GM18502 (cell line): ENCODE measurements at regions not wholly inside any gene's neighbourhood (a gene's known extent, or its start where the extent isn't known, plus 50 kb on each side); places are given as distances from the start of the nearest gene placed in this dataset.
"Not testable (repeated sequence)": the region's sequence is repeated elsewhere in the genome, so short reads cannot be mapped to it uniquely, and the experiment has no call there.

Experiments used
- ATAC-seq: cut with Tn5 transposase; IDR thresholded peaks from one replicate; pipeline ENCODE4 v1.9.1; 2021; ENCODE audit warnings: mild to moderate bottlenecking; ENCODE audit not compliant: unreplicated experiment, poor library complexity

DNA sequence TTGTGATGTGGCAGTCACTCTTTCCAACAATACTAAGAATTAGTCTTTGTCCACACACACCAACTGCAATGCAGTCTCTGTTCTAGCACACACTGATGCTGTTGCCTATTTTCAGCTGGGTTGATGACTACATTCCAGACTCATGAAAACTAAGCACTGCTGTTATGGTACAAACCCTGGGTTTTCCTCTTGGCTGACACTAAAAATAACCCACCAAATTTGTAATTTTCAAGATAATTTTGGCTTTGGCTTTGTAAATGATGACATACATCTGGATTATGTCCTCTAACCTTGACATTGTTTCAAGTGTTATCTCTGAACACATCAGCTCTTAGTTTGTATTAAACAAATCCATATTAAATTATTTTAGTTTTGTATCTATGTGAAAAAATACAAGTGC, 444.8 kb downstream of the PTPRC start:
- ATAC-seq = no peak

DNA sequence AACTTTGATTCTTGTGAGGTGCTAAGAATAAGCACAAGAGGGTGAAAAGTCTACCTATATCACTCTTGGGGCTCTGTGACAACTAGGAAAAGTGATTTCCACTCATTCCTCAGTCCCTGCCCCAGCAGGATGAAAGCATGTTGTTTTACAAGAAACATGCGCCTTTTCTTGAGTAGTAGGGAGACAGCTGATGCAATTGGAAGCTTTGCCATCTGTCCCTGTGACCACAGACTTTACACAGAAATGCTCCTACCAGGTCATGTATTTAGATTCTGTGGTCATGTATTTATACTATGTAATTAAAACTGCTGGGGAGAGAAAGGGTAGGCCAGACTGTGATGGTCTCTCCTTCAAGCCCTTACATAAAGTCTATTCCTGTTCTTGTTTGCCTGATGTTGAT, 445.5 kb downstream of the PTPRC start:
- ATAC-seq = no peak

DNA sequence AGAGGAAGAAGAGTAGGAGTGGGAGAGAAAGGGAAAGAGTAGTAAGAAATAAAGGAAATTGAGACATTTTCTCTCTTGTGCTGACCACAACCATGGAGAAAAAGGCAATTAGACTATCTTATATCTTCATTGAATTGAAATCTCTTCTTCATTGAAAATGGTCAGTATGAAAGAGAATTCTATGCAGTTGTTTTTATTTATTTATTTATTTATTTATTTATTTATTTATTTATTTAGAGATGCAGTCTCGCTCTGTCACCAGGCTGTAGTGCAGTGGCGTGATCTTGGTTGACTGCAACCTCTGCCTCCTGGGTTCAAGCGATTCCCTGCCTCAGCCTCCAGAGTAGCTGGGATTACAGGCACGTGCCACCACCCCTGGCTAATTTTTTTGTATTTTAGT, 447.1 kb downstream of the PTPRC start:
- ATAC-seq = no peak

DNA sequence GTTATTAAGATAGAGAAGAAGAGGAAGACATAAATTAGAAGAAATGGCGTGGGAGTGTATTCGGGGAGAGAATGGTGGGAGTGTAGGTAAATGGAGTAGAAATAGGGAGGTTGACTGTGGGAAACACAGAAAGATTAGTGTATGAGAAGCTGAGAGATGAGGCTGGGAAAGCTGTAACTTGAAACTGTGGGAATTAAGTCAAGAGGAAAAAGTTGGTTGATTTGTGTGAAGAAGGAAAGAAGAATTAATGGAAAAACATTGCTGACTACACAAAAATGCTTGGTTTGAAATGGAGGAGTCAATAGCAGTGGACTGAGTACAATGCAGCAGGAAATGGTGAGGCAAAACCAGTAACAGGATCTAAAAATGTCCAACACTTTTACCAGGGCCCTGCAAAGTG, 448.3 kb downstream of the PTPRC start:
- no peak for ATAC-seq

DNA sequence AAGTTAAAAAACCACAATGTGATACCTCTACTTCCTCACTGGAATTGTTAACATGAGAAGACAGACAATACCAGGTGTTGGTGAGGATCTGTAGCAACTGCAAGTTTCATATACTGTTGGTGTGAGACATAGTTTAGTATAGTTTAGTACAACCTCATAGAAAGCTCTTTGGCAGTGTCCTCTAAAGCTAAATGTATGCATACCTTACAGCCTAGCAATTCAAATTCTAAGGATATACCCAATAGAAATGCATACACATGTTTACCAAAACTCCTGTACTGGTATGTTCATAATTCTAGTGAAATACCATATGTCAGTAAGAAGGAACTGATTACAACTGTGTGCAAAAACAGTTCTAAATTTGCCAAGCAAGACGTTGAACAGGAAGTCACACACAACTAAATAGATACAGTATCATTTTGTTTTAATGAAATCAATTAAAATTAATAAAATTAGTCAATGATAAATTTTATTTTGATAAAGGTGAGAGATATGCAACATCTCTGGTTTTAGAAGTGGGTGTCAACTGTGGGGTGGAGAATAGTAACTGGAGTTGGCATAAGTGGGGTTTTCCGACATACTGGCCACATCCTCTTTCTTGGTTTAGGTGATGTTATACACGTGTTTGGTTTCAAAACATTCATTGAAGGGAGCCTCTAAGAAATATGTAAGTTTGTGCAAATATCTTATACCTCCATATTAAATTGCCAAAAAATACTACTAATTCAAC, 450.7 kb downstream of the PTPRC start:
- peak; percentile 92 for ATAC-seq

DNA sequence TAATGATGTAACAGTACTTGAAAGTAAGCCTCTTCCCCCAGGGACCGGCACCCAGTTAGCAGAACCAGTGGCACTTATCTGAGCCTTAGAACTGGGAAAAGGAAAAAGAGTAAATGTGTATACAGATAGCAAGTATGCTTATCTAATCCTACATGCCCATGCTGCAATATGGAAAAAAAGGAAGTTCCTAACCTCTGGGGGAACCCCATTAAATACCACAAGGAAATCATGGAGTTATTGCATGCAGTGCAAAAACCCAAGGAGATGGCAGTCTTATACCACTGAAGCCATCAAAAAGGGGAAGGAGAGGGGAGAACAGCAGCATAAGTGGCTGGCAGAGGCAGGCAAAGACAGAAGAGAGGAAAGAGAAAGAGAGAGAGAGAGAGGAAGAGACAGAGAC, 456.8 kb downstream of the PTPRC start:
- not testable (repeated sequence) for ATAC-seq

DNA sequence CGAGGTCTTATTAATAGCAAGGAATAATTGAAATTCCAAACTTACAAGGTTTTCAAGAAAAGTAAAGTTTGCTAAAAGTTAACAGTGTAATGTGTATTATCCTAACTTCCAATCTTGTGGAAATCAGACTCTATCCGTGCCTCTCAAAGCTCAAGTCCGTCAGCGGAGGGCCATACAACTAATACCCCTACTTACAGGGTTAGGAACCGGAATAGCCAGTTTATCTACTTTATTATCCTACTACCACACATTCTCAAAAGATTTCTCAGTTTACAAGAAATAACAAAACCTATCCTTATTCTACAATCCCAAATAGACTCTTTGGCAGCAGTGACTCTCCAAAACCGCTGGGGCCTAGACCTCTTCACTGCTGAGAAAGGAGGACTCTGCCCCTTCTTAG, 457.8 kb downstream of the PTPRC start:
- no peak for ATAC-seq

DNA sequence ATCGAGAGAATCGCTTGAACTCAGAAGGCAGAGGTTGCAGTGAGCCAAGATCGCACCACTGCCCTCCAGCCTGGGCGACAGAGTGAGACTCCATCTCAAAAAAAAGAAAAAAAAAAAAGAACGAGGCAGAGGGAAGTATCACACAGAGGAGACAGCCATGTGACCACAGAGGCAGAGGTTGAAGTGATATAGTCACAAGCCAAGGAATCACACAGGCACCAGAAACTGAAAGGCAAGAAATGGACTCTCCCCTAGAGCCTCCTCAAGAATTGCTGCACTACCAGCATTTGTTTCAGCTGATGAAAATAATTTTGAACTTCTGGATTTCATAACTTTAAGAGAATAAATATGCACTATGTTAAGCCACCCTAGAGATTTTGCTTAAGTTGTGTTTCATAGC, 459.6 kb downstream of the PTPRC start:
- no peak for ATAC-seq

DNA sequence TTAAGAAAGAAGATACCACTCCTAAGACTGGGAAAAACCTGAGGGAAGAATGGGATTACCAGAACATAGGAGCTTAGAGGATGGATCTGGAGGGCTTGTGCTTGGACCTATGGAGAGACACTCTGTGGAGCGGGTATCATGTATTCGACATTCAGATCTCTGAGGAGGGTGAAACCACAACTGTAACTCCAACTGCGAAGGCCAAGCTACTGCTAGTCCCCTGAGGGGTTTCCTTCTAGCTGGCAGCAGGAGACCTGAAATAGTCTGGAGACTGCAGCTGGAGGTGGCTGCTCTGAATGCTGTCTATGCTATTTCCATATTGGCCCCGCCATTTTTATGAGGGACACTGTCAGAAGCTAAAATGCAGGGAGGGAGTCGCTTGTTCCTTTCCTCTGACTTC, 462.3 kb downstream of the PTPRC start:
- ATAC-seq = no peak

DNA sequence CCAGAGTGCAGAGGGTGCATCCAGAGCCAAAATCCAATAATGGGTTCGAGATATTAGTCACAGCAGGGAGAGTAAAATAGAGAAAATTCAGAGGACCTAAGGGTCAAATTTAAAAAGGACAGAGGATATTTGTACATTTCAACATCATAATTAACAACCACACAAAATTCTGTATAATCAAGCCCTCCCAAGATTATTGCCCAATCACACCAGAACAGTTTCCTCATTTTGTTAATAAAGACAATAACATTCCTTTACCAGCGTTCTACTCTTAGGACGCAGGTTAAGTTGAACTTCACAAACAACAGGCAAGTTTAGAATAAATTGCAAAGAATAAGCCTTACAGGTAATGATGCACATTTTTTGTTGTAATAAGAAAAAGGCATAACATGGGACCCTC, 462.8 kb downstream of the PTPRC start:
- ATAC-seq = no peak

DNA sequence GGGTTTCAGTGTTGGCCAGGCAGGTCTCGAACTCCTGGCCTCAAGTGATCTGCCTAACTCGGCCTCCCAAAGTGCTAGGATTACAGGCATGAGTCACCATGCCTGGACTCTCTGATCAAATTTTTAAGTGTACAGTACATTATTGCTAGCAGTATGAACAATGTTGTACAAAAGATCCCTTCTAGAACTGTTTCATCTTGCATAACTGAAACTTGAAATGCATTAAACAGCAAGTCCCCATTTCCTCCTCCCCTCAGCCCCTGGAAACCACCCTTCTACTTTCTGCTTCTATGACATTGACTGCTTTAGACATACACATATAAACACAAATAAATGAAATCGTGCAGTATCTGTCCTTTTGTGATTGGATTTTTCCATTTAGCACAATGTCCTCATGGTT, 463.4 kb downstream of the PTPRC start:
- peak; percentile 88 for ATAC-seq

DNA sequence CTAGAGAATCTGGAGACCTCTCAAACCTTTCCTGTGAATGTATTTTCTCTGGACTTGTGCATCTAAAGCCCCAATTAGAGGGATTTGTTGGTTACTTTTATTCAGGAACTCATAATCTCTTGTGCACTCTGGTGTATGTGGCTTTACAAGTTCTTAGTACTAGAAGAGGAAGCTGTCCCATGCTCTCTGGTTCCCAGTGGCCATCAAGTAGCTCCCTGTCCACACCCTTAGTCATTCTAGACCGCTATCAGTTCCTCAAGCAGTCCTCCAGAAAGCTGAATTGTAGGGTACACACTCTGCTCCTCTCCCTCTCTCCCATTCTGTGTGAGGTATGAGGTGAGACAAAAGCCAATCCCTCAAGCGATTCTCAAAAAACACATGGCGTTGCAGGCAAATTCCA, 470.3 kb downstream of the PTPRC start:
- ATAC-seq = no peak

DNA sequence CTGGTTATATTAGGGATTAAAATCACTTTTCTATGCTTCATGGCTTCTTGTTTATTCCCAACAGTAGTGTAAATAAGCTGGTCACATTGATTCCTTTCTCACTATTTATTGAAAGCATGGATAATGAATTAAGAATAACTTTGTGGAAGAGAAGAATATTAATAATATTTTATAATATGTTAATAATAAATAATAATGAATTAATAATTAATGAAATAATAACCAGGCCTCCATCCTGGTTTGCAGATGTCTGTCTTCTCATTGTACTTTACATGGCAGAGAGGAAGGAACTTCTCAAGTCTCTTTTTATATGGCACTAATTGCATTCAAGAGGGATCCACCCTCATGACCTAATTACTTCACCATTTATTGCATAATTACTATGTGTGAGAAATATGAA, 473.5 kb downstream of the PTPRC start:
- ATAC-seq = no peak

DNA sequence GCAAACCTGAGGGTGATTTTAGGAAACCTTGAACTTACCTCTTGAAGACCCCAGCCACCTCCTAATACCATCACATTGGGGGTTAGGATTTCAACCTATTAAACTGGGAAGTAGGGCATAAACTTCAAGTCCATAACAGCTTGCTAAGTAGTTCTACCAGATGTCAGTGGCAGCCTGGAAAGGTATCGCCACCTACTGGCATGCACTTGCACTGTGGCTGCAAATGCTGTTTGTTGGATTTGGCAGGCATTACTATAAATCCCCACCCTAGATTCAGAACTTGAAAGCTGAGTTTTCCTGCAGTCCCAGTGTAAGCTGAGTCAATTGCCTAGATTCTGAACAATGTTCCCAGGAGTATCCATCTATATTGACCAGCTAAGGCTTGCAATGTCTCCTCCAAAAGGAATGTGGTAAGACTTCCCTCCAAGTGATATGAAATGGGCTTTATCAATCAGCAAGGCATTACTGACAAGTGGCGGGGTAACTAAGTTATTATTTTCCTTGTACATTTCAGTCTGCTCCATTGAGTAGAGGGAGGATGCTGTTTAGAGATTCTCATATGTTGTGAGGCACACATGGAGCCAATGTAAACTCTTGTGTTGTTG, 474.5 kb downstream of the PTPRC start:
- ATAC-seq = peak; percentile 70

DNA sequence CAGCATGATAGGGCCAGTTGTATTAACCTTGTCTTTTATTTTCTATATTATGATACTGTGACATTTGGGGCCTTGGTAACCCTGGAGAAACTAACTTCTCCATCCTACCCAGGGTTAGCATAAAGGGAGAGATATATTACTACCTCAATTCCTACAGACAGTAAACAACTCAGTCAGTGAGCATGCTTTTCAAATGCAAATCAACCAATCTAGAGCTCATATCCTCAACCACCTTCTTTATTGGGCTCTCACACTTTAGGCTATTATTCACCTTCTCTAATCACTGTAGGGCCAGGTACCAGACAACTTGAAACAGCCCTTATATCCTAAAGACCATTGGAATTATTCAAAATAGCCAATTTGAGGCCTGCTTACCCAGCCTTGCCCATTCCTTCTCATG, 477.6 kb downstream of the PTPRC start:
- ATAC-seq = no peak

DNA sequence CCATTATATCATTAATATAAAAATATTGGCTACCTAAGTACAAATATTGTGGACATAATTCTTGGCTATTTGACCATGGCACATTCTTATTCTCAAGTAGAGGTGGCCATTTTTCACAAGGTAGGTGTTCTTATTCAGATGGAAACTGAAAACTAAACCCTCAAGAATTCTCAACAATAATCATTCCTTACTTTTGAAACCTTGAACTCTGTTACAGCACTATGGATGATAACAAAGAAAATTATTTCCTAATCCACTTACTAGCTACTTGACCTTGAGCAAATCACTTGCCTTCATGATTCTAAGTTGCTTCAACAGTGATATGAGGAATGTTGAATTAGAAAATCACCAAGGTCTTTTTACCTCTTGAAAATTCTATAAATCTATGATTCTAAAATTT, 482.2 kb downstream of the PTPRC start:
- ATAC-seq = no peak

DNA sequence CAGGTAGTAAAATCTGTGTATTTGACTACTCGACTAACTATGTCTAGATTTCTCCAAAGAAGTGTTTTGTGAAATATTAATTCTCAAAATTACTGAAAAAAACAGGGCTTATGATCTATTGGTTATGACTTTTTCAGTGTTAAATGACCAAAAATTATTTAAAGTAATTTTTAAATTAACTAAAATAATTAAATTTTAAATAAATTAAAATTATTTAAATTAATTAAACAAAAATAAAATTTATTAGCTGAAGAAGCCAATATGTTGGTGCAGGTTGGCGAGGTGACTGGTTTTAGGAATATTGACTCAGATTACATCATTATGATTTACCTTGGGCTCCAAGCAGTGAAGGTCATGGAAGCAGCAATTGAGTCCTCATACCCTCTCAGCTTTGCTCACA, 483.2 kb downstream of the PTPRC start:
- no peak for ATAC-seq

DNA sequence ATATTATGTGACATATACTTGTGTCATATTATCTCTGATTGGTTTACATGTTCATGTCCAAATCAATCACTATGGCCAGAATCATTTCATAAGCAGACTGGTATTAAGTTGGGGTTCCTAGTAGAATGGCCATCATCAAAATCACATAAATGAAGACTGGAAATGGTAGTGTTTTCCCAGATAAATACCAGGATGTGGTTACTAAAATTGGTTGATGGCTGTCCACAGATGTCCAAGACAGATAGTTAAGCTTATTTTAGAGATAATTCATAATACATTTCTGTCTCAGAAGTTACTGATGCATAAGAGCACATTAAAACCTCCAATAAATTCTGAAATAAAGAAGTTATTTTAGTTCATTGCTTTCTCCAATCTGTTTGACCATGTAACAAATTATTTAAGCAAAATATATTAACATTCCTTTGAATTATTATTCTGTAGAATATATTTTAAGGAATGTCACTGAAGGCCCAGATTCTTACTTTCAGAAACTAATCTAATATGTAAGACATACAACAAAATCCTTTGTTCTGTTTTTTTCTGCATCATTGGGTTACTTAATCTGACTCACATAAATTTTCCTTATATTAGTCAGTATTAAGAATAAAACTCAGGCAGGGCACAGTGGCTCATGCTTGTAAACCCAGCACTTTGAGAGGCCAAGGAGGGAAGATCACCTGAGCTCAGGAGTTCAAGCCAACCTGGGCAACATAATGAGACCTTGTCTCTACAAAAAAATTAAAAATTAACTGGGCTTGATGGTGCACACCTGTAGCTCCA, 483.9 kb downstream of the PTPRC start:
- no peak for ATAC-seq

DNA sequence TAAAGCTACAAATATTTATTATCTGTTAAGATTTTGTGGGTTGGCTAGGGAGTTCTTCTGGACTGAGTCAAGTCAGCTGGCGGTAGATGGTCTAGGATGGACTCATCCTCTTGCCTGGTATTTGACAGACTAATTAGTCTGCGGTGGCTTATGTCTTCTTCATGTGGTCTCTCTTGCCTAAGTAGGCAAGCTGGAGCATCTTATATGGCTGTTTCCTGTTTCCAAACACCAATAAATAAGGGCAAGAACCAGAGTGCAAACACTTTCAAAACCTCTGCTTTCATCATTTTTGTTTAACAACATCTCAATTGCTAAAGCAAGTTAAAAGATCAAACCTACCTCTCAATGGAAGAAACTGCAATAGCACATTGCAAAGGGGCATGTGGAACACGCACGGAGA, 484.8 kb downstream of the PTPRC start:
- ATAC-seq = no peak

DNA sequence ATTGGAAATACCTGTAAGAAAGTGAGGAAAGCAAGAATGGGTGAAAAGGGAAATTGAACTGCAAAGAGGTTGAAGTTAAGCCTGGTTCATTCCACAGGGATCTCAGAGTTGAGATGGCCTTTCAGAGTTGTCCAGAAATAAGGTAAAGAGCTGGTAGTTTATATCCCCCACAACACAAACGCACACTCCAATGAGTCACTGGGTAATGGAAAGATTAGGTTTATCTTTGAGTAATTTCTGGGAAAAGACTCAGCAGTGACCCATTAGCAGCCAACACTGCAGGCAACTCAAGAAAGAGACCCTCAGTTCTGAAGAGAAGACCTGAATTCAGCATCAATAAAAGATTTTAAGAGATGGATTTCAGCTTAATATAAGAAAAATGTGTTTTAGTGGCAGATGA, 485.5 kb downstream of the PTPRC start:
- ATAC-seq = no peak

DNA sequence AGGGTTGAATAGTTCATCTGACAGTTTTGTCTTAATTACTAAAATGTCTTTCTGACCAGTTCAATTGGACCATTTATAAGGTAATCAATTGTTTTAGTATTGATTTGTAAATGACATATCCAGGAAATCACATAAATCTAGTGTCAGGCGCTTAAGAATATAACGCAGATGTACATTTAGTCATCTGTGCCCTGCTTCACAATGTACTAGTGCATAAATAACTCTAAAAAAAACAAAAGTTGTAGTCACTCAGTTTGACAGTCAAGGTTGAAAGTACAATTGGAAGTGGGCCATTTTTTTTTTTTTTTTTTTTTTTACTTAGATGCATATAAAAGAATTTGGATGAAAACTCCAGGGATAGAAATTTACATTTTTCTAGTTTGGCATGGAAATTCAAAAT, 490.4 kb downstream of the PTPRC start:
- no peak for ATAC-seq

DNA sequence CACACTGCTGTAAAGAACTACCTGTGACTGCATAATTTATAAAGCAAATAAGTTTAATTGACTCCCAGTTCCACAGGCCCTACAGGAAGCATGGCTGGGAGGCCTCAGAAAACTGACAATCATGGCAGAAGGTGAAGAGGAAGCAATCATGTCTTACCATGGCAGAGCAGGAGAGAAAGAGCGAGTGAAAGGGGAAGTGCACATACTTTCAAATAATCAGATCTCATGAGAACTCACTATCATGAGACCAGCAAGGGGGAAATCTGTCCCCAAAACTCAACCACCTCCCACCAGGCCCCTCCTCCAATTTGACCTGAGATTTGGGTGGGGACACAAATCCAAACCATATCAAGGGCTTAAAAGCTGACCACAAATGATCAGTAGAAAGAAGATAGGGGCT, 493.2 kb downstream of the PTPRC start:
- ATAC-seq = no peak
